ENCODE measurements at regions not wholly inside any gene's neighbourhood (a gene's known extent, or its start where the extent isn't known, plus 50 kb on each side); places are given as distances from the start of the nearest gene placed in this dataset.

- no peak for TF ChIP-seq CTCF (IDR thresholded peaks at IDR 0.05; ENCODE audit: insufficient read depth, low read depth, low read length)
- ChIA-PET CTCF (interaction anchor here (0.6 to 1.4 kb wide), 2 partner anchors 847 to 851 kb away, joined by 3 to 7 read pairs; no protein-coding TSS in a partner anchor), POLR2A (no interaction called here)
- no peaks in the 10 kb centered on the region for H3K36me3 ChIP-seq (ENCODE audit: control insufficient read depth, insufficient read depth, low read length)
- DNase-seq (ENCODE audit: low read depth) = no peak
- H3K27me3 ChIP-seq (ENCODE audit: control insufficient read depth, insufficient read depth, low read length) = peaks cover 4% of the 10 kb centered on the region; the same call in 1 of the 2 replicates
- H3K4me3 ChIP-seq (ENCODE audit: low read depth, low read length) = no peak overlapping the region
These were observed 83.6 kb upstream of the ZBED5 start for GRCh38 chr11:10941414-10941813.

GRCh38 chr11:10938650-10939387 lies 81.0 kb upstream of the ZBED5 start:
- no peak for TF ChIP-seq CTCF (IDR thresholded peaks at IDR 0.05; ENCODE audit: insufficient read depth, low read depth, low read length)
- no peak overlapping the region for H3K4me3 ChIP-seq (ENCODE audit: low read depth, low read length)

GRCh38 chr11:10938231-10938630 lies 80.4 kb upstream of the ZBED5 start:
- no peak overlapping the region for H3K4me3 ChIP-seq (ENCODE audit: low read depth, low read length)
- H3K27me3 ChIP-seq (ENCODE audit: control insufficient read depth, insufficient read depth, low read length) = no peaks in the 10 kb centered on the region
- no peak for TF ChIP-seq CTCF (IDR thresholded peaks at IDR 0.05; ENCODE audit: insufficient read depth, low read depth, low read length)
- no peak for DNase-seq (ENCODE audit: low read depth)
- POLR2A ChIA-PET = no interaction called here
- CTCF ChIA-PET = interaction anchor here (0.6 to 0.9 kb wide), 3 partner anchors 61 to 149 kb away, joined by 3 read pairs; no protein-coding TSS in a partner anchor
- H3K36me3 ChIP-seq (ENCODE audit: control insufficient read depth, insufficient read depth, low read length) = no peaks in the 10 kb centered on the region

More at GRCh38 chr11:10938650-10939387, 81.0 kb upstream of the ZBED5 start:
- H3K36me3 ChIP-seq (ENCODE audit: control insufficient read depth, insufficient read depth, low read length) = no peaks in the 10 kb centered on the region
- no peak for DNase-seq (ENCODE audit: low read depth)
- POLR2A ChIA-PET = no interaction called here
- 0 out of 2 replicates have a peak, but pooled peaks cover 2% of the 10 kb centered on the region for H3K27me3 ChIP-seq (ENCODE audit: control insufficient read depth, insufficient read depth, low read length)
- CTCF ChIA-PET = interaction anchor here (0.6 to 2.0 kb wide), 5 partner anchors 61 to 849 kb away, joined by 3 to 9 read pairs (median 3); no protein-coding TSS in a partner anchor

GRCh38 chr11:10937385-10937771 lies 79.5 kb upstream of the ZBED5 start:
- no peaks in the 10 kb centered on the region for H3K27me3 ChIP-seq (ENCODE audit: control insufficient read depth, insufficient read depth, low read length)
- no peak overlapping the region for H3K4me3 ChIP-seq (ENCODE audit: low read depth, low read length)
- ChIA-PET POLR2A (no interaction called here), CTCF (interaction anchor here (0.9 kb wide), 2 partner anchors 89 to 220 kb away, joined by 3 read pairs; no protein-coding TSS in a partner anchor)
- DNase-seq (ENCODE audit: low read depth) = no peak
- TF ChIP-seq CTCF (IDR thresholded peaks at IDR 0.05; ENCODE audit: insufficient read depth, low read depth, low read length) = no peak
- H3K36me3 ChIP-seq (ENCODE audit: control insufficient read depth, insufficient read depth, low read length) = no peaks in the 10 kb centered on the region

GRCh38 chr11:10936626-10937384 lies 79.0 kb upstream of the ZBED5 start:
- ChIA-PET POLR2A (no interaction called here), CTCF (interaction anchor here (0.9 kb wide), 2 partner anchors 89 to 221 kb away, joined by 3 read pairs; no protein-coding TSS in a partner anchor)
- no peak for DNase-seq (ENCODE audit: low read depth)
- H3K4me3 ChIP-seq (ENCODE audit: low read depth, low read length) = no peak overlapping the region
- H3K36me3 ChIP-seq (ENCODE audit: control insufficient read depth, insufficient read depth, low read length) = no peaks in the 10 kb centered on the region
- H3K27me3 ChIP-seq (ENCODE audit: control insufficient read depth, insufficient read depth, low read length) = no peaks in the 10 kb centered on the region
- no peak for TF ChIP-seq CTCF (IDR thresholded peaks at IDR 0.05; ENCODE audit: insufficient read depth, low read depth, low read length)

Data from BJ (cell line).